ENCODE measurements at regions not wholly inside any gene's neighbourhood (a gene's known extent, or its start where the extent isn't known, plus 50 kb on each side); places are given as distances from the start of the nearest gene placed in this dataset.
"Not testable (repeated sequence)": the region's sequence is repeated elsewhere in the genome, so short reads cannot be mapped to it uniquely, and the experiment has no call there.

DNA sequence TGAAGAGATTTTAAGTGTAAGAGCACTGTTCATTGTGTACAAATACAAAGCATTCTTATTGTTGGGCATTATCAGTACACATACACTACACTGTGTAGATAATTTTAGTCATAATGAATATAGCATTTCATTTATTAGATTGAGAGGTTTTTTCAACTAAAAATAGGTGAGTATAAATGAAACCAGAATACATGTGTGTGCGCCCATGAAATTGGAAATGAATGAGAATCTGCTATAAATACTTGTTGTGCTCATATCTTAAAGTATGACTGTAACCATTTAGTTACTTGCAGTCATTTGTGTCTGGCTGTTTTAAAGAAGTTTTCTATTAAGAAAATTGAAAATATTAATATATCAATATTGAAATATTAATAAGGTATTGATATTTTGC lies 189.0 kb upstream of the MEF2C start:
- no peak for DNase-seq (ENCODE audit: low read depth in 4 of 4, low spot score in 3 of 4)

DNA sequence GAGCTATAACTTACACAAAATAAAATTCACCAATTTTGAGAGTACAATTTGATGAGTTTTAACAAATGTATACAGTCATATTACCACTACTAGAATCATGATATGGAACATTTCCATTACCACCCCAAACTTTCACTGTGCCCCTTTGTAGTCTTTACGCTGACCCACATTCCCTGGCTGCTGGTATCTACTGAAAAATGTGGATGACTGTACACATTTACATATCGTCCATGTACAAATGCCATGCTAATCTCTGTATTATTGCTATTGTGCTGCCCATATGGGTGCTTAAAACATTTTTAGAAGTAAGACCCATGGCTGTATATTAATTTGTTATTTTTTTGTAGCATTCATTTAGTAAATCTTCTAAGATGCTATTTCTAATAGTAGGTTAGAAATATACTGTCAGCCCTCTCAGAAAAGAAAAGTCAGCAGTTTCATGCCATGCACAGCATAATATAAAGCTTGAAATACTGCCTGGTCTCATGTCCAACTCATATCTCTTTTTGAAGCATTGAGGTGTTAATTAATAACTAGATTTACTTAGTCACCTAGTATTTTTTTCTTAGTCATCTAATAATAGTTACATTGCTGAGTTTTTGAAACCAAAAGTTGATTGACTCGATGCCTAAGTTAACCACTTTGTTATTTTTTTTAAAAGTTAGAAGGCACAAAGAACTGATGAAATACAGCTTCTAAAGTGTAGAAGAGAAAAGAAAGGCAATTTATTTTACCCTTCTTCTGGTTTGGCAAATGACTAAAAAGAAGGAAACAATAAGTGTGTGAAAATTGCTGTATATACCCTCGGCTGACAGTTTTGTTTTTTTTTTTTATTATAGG lies 188.3 kb upstream of the MEF2C start:
- no peak for DNase-seq (ENCODE audit: low read depth in 4 of 4, low spot score in 3 of 4)

DNA sequence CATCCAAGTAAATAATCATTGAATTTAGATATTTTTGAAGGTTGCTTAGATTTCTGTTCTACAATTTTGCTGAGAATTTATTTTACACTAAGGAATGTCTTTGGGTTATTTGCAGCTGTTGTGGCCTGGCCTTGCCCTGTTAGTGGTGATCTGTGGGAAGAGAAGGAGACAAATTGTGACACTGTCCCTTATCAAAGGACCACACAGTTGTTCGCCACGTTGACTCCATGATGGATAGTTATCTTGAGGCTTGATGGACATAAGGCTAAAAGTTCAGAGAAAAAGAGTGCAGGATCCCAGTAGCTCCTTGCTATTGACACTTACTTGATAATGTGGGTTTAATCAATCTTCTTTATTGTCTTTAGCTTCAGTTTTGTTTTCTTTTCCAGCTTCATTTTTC lies 186.6 kb upstream of the MEF2C start:
- no peak for DNase-seq (ENCODE audit: low read depth in 4 of 4, low spot score in 3 of 4)

DNA sequence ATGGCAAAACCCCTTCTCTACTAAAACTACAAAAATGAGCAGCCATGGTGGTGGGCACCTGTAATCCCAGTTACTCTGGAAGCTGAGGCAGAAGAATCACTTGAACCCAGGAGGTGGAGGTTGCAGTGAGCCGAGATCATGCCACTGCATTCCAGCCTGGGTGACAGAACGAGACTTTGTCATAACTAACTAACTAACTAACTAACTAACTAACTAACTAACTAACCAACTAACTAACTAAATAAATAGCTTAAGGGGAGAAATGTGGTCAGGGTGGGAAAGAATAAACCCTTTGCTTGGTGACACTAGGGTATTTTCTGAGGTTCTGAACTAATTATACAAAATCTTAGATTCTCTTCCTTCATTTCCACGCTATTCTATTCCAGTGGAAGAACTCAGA lies 184.4 kb upstream of the MEF2C start:
- DNase-seq (ENCODE audit: low read depth in 4 of 4, low spot score in 3 of 4), result no peak

DNA sequence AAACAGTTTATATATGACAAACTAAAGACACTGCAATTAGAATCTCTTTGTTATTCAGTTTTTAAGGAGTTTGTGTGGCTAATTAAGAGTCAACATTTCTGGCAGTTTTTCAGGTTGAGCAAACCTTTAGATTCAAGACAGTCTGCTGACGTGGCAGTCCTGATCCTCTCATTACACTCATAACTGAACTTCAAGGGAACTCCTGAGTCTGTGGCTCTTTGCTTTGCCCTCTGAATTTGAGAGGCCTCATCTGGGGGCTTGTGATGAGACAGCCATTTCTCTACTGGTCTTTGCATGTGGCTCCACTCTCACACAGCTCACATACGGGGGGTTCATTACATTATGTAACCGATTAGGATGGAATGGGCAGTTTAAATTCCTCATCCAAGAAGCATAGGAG lies 182.9 kb upstream of the MEF2C start:
- no peak for DNase-seq (ENCODE audit: low read depth in 4 of 4, low spot score in 3 of 4)

DNA sequence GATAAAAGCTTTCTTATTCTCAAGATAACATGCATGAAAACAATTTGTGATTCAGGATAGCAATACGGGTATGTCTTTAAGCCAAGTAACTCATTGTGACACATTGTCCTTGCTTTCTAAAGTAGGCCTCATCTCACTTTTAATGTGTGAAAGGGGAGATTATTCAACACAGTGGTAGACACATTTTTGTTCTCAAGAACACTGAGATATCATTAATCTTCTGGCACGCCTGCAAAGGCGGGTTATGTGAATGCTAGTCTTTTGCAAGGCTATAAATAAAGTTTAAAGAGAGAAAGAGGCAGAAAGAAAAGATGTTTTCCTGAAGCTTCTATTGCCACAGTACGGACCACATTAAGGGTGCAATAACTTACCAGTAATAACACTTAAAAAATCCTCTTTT lies 181.8 kb upstream of the MEF2C start:
- no peak for DNase-seq (ENCODE audit: low read depth in 4 of 4, low spot score in 3 of 4)

DNA sequence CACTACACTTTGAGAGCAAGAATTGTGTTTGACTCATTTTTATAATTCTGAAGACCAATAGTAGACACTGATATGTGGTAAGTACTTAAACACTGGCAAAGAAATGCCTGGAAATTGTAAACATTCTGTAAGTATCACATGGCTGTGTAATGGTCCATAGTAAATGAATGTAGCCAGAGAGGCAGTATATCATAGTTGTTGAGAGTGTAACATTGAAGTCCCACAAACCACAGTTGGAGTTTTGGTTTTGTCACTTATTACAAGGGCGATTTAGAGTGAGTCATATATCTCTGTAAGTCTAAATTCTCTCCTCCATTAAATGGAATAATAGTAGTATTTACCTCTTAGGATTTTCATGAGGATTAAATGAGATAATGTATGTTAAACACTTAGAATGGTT lies 181.1 kb upstream of the MEF2C start:
- DNase-seq (ENCODE audit: low read depth in 4 of 4, low spot score in 3 of 4), result no peak

DNA sequence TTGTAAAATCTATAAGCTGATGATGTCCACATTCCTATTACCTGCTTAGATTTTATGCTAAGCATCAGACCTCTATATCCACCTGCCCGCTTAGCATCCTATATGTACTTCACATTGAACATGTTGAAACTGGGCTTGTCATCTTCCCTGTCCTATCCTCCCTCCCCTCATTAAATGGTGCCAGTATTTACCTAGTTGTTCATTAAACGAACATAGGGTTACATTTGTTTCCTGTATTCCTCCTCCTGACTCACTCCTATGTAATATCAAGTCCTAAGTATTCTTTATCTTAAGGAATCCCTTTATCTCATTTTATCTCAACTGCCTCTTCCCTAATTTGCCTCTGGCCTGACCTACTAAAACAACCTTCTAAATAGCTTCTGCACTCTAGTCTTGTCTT lies 177.8 kb upstream of the MEF2C start:
- DNase-seq (ENCODE audit: low read depth in 4 of 4, low spot score in 3 of 4), result no peak

DNA sequence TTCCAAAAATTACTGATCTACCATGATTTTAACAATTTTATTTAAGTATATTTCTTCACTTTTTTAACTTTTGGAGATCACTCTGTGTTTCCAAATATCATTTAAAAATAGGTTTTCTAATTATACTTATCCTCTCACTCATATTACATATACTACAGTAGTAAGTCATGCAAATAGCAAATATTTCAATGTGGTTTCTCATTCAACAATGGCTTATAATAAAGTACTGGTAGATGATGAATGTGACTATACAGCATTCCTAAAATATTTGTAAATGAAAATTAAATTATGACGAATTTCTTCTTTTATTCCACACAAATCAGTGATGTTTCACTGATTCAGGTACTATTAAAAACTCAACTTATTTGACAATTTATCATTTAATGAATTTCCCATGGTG lies 176.3 kb upstream of the MEF2C start:
- DNase-seq (ENCODE audit: low read depth in 4 of 4, low spot score in 3 of 4), result no peak

DNA sequence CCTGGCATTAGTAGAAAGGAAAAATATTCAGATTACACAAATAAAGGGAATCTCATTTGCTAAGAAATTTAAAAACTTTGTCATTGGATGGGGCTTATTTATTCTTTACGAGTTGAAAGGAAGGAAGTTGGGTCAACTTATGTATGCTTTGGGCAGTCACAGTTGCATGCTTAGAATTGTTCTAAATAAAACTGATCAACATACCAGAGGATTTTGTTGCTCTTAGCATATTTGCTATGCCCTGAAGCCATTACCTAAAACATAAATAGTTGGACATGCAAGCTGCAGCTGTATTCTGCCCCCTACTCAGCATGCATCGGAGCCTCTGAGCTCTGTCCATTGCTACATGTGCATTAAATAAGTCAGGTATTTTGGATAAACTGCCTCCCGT lies 172.7 kb upstream of the MEF2C start:
- no peak for DNase-seq (ENCODE audit: low read depth in 4 of 4, low spot score in 3 of 4)

DNA sequence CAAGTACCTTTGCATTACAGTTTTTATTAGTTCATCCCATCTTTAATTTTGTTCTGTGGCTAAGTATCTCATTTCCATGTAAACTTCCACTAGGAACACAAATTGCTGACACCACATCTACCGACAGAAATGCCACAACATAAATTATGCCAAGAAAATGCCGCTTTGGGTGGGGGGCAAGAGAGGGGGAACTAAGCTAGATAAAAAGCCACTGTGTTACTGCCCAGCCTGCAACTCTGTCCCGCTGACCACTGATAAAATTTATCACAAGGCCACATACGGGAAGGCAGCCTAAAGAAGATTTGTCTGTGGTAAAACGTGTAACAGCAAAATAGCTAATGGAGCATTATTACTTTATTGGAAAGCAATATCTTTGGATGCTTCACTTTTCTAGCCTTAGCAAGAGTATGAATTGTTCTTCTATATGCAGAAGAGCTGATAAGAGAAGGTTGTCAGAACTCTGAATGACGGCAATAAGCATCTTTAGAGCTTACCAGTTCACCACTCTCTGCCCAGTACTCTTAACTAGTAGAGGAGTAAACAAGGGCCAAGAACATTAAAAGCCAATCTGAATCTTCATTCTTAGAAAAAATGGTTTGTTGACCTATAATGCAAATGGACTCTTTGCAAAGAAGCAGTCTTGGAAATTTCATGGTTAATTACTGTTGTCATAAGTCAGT lies 172.2 kb upstream of the MEF2C start:
- no peak for DNase-seq (ENCODE audit: low read depth in 4 of 4, low spot score in 3 of 4)

DNA sequence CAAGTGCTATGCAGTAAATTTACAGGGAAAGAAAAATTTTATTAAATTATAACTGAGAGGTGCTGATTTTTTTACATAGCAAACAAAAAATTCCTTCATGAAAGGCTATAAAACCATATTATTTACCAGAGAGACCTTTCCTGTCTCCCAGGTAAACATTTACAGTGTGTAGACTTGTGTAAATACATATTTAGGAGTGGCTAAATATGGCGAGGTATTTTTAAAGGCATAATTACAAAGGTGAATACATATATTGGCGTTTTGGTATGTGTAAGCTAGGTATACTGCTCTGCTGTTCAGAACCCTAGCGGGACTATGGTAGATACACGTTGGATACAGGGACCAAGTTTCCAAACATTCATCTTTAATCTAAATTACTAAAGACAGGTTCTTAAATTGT lies 170.6 kb upstream of the MEF2C start:
- DNase-seq (ENCODE audit: low read depth in 4 of 4, low spot score in 3 of 4), result no peak

DNA sequence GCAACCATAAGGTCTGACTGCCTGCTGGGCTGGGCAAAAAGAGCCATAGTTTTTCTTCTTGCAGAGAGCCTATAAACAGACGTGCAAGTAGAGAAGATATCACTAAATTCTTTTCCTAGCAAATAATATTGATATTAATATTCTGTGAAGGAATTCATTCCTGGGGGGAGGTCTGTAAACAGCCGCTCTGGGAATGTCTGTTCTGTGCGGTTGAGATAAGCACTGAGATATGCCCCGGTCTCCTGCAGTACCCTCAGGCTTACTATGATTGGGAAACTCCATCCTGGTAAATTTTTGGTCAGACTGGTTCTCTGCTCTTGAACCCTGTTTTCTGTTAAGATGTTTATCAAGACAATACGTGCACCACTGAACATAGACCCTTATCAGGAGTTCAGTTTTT lies 167.1 kb upstream of the MEF2C start:
- not testable (repeated sequence) for DNase-seq (ENCODE audit: low read depth in 4 of 4, low spot score in 3 of 4)

DNA sequence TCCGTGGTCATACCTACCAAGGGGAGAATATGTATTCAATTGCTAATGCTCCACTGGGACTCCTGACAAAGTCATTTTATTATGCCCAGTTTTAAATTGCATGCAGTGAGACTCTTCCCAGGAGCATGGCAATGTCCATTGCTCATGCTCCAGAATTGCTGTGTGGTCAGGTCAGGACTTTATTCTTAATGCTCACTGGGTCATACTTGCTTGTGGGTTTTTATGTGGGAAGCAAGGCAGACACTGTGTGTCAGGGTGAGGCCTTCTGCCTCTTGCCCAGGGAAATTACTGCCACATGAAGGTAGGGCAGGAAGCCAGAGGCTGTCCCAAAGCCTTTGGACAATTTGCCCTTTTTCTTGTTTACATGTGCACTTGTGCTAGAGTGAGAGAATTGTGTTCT lies 164.6 kb upstream of the MEF2C start:
- no peak for DNase-seq (ENCODE audit: low read depth in 4 of 4, low spot score in 3 of 4)

DNA sequence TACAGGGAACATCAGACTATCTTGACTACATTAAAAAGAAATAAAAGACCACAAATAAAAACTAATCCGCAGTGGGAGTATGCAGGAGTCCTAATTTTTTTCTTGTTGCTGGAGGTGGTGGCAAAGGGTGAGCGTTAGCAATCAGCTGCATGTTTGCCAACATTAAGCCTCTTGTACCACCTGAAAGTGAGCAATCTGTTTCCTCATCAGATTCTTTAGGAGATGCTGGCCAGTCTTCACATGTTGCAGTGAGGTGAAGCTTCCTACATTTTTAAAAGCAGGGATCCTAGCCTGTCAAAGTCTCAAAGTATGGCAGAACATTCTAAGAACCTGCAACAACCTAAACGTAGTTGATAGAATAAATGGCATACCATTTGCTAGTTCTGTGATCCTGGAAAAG lies 162.2 kb upstream of the MEF2C start:
- no peak for DNase-seq (ENCODE audit: low read depth in 4 of 4, low spot score in 3 of 4)

DNA sequence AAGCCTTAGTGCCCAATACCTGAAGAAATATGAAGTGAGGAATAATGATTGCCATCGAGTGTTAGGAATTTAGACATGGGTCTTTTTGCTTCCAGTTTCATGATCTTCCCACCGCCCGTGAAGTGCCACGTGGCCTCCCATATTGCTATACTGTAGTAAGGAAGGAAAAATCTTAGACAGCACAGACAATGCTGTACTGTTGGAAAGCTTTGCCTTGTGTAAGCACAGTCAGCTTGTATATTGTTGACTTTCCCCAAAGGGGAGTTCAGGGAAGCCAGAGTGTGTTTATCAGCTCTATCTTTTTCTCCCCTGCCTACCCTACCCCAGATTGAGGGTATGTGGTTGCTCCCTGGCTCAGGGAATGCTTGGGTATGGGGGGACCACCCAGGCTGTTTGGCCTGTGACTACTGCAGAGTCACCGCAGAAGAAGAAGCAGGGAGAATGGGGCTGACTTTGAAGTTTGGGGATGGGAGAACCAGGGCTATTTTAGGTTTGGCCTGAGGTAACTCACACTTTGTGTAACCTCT lies 161.8 kb upstream of the MEF2C start:
- no peak for DNase-seq (ENCODE audit: low read depth in 4 of 4, low spot score in 3 of 4)

DNA sequence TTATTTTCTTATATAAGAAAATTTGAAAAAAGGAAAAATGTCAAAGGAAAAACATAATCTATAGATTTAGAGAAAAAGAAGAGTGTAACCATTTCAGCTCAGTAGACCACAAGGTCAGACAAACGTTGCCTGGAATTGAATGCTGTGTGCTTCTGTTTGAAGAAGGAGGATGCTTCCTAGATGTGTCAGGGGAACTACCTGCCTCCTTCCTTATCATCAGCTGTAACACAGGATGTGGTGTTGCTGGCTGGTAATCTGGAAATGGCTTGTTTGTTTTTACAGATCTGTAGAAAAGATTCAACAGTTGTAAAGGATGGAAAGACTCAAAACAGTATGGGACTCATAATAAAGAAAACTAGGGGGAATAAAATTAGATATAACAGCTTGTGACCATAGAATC lies 160.7 kb upstream of the MEF2C start:
- no peak for DNase-seq (ENCODE audit: low read depth in 4 of 4, low spot score in 3 of 4)

DNA sequence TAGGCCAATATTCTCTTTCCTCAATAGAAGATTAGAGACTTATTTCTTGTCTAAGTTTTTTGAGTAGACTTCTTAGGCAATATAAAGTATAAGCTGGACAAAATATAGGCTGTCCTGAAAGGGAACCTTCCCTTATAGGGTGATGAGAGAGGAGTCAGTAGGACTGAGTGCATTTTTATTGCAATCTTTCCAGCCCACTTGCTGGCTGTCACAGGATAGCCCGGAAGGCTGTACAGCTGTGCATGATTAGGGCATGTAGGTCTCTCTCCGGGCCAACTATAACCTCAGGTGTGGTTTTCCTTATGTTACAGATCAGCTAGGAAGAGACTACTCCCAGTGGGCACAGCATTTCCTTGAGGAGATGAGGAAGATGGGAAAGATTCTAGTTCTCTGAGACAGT lies 159.8 kb upstream of the MEF2C start:
- DNase-seq (ENCODE audit: low read depth in 4 of 4, low spot score in 3 of 4), result no peak

DNA sequence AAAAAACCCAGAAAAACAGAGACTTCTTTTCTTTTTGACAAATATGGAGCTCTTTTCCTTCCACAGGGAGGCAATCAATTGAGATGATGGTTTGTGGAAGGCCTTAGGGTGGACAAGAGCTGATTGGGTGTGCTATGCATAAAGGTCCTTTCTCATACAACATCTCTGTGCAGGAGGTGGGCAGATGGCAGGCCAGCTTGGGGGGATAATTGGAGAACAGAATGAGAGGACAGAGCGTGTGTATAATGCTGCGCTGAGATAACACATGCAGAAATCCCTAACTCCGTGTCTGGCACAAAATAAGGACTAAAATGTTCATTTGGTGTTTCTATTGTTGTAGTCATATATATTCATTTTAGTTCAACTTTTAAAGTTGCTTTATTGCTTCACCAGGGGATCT lies 159.0 kb upstream of the MEF2C start:
- DNase-seq (ENCODE audit: low read depth in 4 of 4, low spot score in 3 of 4), result no peak

DNA sequence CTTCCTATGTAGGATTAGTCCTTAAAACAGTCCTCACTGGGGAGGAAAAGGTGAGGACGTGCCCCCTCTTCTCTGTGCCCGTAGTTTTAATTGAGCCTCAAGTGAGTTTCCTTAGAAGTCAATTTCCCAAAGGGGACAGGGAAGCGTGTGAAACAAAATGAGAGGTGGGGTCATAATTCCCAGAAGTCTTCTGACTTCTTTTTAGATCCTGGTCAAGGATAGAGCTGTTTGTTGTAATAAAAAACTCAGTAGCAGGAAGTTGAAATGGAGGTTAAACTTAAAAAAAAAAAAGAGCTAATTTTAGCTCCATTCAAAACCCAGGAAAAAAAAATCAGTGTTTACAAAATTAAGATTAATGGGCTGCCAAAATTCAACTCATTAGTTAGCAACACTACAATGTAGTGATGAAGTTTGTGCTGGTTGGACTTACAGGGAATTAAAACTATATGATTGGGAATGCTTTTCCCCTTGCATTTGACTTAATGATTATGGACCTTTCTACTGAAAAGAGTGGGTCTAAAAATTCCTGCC lies 158.3 kb upstream of the MEF2C start:
- DNase-seq (ENCODE audit: low read depth in 4 of 4, low spot score in 3 of 4), result no peak

DNA sequence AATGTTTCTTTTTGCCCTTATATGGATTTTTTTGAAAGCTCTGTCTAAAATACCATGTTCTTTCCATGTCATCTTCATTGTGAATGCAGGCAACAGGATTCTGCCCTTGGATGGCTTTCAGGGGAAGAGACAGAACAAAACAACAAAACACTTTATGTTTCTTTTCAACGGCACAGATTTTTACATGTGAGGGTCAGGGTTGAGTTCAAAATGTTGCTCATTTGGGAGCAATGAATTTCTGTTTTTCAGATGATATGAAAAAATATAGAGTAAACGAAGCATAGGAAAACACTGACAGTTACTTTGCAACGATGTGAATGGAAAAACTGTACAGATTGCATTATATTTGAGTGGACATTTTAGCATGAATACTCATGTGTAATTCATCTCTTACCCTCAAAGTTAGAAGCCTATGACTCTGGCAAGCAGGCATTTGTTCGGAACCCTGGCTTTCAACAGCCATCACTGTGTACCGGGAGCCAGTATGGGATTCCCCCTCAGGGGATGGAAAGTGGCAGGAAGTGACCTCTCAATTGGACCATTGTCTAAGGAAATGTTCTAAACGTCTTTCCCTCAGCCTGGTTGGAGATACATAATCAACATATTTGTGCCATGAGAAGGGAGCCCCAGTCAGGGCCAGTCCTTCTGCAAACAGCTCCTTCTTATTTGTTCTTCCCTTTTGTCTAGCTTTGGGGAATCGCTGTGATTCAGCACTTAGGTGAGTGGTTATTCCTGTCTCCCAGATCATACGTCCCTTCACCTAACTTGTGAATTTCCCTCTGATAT lies 153.9 kb upstream of the MEF2C start:
- no peak for DNase-seq (ENCODE audit: low read depth in 4 of 4, low spot score in 3 of 4)
